IMR-90 (cell line): ENCODE measurements at regions not wholly inside any gene's neighbourhood (a gene's known extent, or its start where the extent isn't known, plus 50 kb on each side); places are given as distances from the start of the nearest gene placed in this dataset.

Experiments
- CTCF ChIP-seq: conservative IDR thresholded peaks from 2 replicates; pipeline ENCODE4 v1.5.1; 2012; ENCODE audit warnings: mild to moderate bottlenecking, low read depth, low read length, improper control_type of control experiment
- RAD21 ChIP-seq: IDR thresholded peaks from 2 replicates; pipeline ENCODE4 v1.6.1; 2012; ENCODE audit warnings: low read length, improper control_type of control experiment

- TF ChIP-seq CTCF (no peak), RAD21 (no peak)
Measured at GRCh38 chr14:101623077-101623372, 61.7 kb downstream of the DIO3 start.
